OCI-LY3 (cell line): ENCODE measurements at regions not wholly inside any gene's neighbourhood (a gene's known extent, or its start where the extent isn't known, plus 50 kb on each side); places are given as distances from the start of the nearest gene placed in this dataset.
"Not testable (repeated sequence)": the region's sequence is repeated elsewhere in the genome, so short reads cannot be mapped to it uniquely, and the experiment has no call there.

Experiments
- H2AFZ ChIP-seq: fragments of 200-600, 300-600 bp; shearing (Covaris generic); 2 replicates; pipeline ENCODE4 v1.6.0; 2014; ENCODE audit warnings: antibody characterized with exemption, low read depth, low read length
- H3K27ac ChIP-seq: fragments of 200-600, 300-600 bp; sonication (generic); 2 replicates; pipeline ENCODE4 v1.5.1; 2014; ENCODE audit warnings: mild to moderate bottlenecking, low read length, moderate library complexity, mixed read lengths
- H3K27me3 ChIP-seq: fragments of 200-600, 300-600 bp; sonication (generic); 2 replicates; pipeline ENCODE4 v1.6.1; 2014; ENCODE audit warnings: low read depth, low read length, mixed read lengths
- H3K36me3 ChIP-seq: fragments of 200-600, 300-600 bp; sonication (generic); replicated peaks from 2 replicates; pipeline ENCODE3; 2014; ENCODE audit warnings: low read depth, low read length, mixed read lengths
- H3K4me1 ChIP-seq: fragments of 300-600, 200-600 bp; sonication (generic); 2 replicates; pipeline ENCODE4 v1.6.1; 2014; ENCODE audit warnings: low read length, mixed read lengths
- H3K4me2 ChIP-seq: fragments of 200-600, 300-600 bp; sonication (generic); 2 replicates; pipeline ENCODE4 v1.6.1; 2014; ENCODE audit warnings: low read length, mixed read lengths
- H3K4me3 ChIP-seq: fragments of 300-600, 200-600 bp; sonication (generic); 2 replicates; pipeline ENCODE4 v1.5.1; 2014; ENCODE audit warnings: antibody characterized with exemption, mild to moderate bottlenecking, low read length, moderate library complexity
- H3K79me2 ChIP-seq: fragments of 300-600, 200-600 bp; shearing (Covaris generic); 2 replicates; pipeline ENCODE4 v1.6.1; 2014; ENCODE audit warnings: mild to moderate bottlenecking, low read length, mixed read lengths
- H3K9ac ChIP-seq: fragments of 300-600, 200-600 bp; shearing (Covaris generic); 2 replicates; pipeline ENCODE4 v1.6.0; 2014; ENCODE audit warnings: mild to moderate bottlenecking, low read length, moderate library complexity
- H3K9me3 ChIP-seq: fragments of 200-600, 300-600 bp; shearing (Covaris generic); 2 replicates; pipeline ENCODE4 v1.6.1; 2014; ENCODE audit warnings: low read length, mixed read lengths; ENCODE audit not compliant: insufficient read depth
- H4K20me1 ChIP-seq: fragments of 200-600, 300-600 bp; sonication (generic); 2 replicates; pipeline ENCODE4 v1.6.1; 2016; ENCODE audit warnings: low read length, mixed read lengths; ENCODE audit not compliant: insufficient read depth
- EZH2phosphoT487 ChIP-seq: fragments of 200-600 bp; shearing (Covaris generic); IDR thresholded peaks from 2 replicates; pipeline ENCODE4 v1.6.1; 2018; ENCODE audit warnings: antibody characterized with exemption, mixed run types, low read depth
- TF ChIP-seq, protein P1 (sequence below): fragments of 200-600, 300-600 bp; sonication (generic); IDR thresholded peaks from 2 replicates; pipeline ENCODE4 v1.5.1; 2014; ENCODE audit warnings: antibody characterized with exemption, low read length, low read depth

DNA sequence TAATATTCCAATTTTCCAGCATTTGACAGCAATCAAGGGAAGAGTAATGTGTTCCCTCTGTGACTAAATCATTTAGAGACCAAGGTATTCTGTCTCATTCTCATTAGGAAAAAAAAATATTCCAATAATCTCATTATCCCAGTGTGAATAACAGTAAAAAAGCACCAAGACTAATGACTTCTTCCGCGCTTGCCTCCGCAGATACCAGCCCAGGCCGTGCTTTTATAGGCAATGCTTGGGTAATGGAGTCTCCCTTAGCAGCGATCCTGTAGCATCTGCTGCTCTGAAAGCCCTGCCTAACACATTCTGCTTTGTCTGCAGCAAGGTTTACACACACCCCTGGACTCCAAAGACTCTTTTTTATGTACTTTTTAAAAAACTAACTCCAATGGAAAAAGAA lies 470.0 kb upstream of the CAMK1G start:
- no peak for TF ChIP-seq EZH2phosphoT487
- TF ChIP-seq, protein P1, sequence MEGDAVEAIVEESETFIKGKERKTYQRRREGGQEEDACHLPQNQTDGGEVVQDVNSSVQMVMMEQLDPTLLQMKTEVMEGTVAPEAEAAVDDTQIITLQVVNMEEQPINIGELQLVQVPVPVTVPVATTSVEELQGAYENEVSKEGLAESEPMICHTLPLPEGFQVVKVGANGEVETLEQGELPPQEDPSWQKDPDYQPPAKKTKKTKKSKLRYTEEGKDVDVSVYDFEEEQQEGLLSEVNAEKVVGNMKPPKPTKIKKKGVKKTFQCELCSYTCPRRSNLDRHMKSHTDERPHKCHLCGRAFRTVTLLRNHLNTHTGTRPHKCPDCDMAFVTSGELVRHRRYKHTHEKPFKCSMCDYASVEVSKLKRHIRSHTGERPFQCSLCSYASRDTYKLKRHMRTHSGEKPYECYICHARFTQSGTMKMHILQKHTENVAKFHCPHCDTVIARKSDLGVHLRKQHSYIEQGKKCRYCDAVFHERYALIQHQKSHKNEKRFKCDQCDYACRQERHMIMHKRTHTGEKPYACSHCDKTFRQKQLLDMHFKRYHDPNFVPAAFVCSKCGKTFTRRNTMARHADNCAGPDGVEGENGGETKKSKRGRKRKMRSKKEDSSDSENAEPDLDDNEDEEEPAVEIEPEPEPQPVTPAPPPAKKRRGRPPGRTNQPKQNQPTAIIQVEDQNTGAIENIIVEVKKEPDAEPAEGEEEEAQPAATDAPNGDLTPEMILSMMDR = no peak
- Histone ChIP-seq H4K20me1 (no peaks in the 10 kb centered on the region), H2AFZ (no peak overlapping the region), H3K36me3 (no peaks in the 10 kb centered on the region), H3K4me1 (peaks cover 30% of the 10 kb centered on the region), H3K4me3 (no peak overlapping the region), H3K79me2 (no peaks in the 10 kb centered on the region), H3K9ac (no peak overlapping the region), H3K9me3 (no peaks in the 10 kb centered on the region), H3K27ac (no peak overlapping the region), H3K27me3 (peaks cover 12% of the 10 kb centered on the region; the same call in 1 of the 2 replicates), H3K4me2 (no peak overlapping the region)

DNA sequence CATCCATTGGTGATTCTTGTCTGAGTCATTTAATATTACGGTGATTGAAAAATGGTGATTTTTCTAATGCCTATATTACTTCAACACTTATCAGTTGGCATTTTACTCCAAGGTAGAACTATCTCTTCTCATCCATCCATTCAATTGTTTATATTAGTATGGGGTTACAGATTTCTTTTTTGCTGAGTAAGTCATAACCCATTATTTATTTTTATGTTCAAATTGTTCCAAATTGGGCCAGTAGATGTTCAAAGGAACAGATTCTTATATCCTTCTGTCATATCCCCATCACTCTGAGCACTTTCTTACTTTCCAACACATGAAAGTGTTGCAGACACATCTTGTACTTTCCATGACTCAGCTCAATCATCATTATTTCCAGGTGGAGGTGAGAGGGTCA lies 466.8 kb upstream of the CAMK1G start:
- no peak overlapping the region for H3K27ac ChIP-seq
- H3K4me2 ChIP-seq = no peak overlapping the region
- H4K20me1 ChIP-seq = no peaks in the 10 kb centered on the region
- no peaks in the 10 kb centered on the region for H3K79me2 ChIP-seq
- H3K36me3 ChIP-seq = no peaks in the 10 kb centered on the region
- no peak overlapping the region for H3K4me3 ChIP-seq
- H3K4me1 ChIP-seq = no peaks in the 10 kb centered on the region
- H3K9ac ChIP-seq = no peak overlapping the region
- H2AFZ ChIP-seq = no peak overlapping the region
- H3K27me3 ChIP-seq = peaks cover 18% of the 10 kb centered on the region; the same call in 1 of the 2 replicates
- no peaks in the 10 kb centered on the region for H3K9me3 ChIP-seq
- TF ChIP-seq, protein P1 = no peak
- TF ChIP-seq EZH2phosphoT487 = no peak

DNA sequence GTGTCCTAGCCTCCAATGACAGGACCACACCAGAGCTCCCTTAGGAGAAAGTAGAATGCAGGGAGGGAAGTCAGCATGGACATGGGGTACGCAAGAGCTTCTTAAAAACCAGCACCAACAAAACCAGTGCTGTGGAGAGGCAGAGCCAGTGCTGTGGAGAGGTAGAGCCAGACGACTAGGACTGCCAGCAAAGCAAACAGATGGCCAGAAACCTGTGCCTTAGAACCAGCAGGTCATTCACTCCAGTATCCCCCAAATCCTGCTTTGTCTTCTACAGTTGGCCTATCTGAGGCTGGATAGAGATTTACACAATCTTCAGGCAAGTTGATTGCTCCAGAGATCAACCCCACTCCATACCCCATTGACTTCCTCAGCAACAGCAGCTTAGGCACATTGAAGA lies 459.9 kb upstream of the CAMK1G start:
- H3K4me2 ChIP-seq = no peak overlapping the region
- peaks cover 28% of the 10 kb centered on the region for H3K27me3 ChIP-seq
- TF ChIP-seq EZH2phosphoT487 = no peak
- TF ChIP-seq, protein P1 = no peak
- no peak overlapping the region for H3K27ac ChIP-seq
- no peaks in the 10 kb centered on the region for H3K4me1 ChIP-seq
- H3K9ac ChIP-seq = no peak overlapping the region
- no peak overlapping the region for H2AFZ ChIP-seq
- H4K20me1 ChIP-seq = no peaks in the 10 kb centered on the region
- no peaks in the 10 kb centered on the region for H3K36me3 ChIP-seq
- no peaks in the 10 kb centered on the region for H3K79me2 ChIP-seq
- H3K4me3 ChIP-seq = no peak overlapping the region
- H3K9me3 ChIP-seq = 0 out of 2 replicates have a peak, but pooled peaks cover 5% of the 10 kb centered on the region

DNA sequence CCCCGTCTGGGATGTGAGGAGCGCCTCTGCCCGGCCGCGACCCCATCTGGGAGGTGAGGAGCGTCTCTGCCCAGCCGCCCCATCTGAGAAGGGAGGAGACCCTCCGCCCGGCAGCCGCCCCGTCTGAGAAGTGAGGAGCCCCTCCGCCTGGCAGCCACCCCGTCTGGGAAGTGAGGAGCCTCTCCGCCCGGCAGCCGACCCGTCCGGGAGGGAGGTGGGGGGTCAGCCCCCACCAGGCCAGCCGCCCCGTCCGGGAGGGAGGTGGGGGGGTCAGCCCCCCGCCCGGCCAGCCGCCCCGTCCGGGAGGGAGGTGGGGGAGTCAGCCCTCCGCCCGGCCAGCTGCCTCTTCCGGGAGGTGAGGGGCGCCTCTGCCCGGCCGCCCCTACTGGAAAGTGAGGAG lies 454.4 kb upstream of the CAMK1G start:
- not testable (repeated sequence) for H3K4me3 ChIP-seq, H2AFZ ChIP-seq, H3K27ac ChIP-seq, H3K79me2 ChIP-seq, H4K20me1 ChIP-seq, H3K9ac ChIP-seq, H3K36me3 ChIP-seq, H3K4me2 ChIP-seq, H3K9me3 ChIP-seq
- peaks cover 11% of the 10 kb centered on the region for H3K27me3 ChIP-seq
- H3K4me1 ChIP-seq = peaks cover 14% of the 10 kb centered on the region

DNA sequence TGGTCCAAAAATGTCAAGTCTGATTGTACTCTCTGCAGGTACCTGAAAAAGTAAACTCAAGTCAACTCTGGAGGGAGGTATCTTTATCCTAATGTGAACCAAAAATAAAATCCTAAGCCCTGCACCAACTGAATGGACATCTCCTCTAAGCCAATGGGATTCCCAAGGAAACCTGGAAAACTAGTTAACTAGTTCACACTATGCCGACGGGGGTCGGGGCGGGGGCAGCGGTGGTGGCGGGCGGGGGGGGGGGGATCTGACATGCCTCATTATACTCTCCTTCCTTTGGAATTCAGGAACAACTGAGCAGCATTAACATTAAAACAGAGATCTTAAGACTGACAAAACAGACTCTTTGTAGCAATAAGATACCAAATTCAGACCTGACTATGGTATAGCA lies 452.6 kb upstream of the CAMK1G start:
- Histone ChIP-seq H2AFZ (no peak overlapping the region), H3K27me3 (no peaks in the 10 kb centered on the region; the same call in 1 of the 2 replicates), H3K4me3 (no peak overlapping the region), H3K9ac (no peak overlapping the region), H3K4me2 (no peak overlapping the region), H3K27ac (no peak overlapping the region), H3K4me1 (peaks cover 19% of the 10 kb centered on the region), H3K9me3 (peaks cover 9% of the 10 kb centered on the region; the same call in 1 of the 2 replicates), H3K36me3 (no peaks in the 10 kb centered on the region), H3K79me2 (no peaks in the 10 kb centered on the region), H4K20me1 (no peaks in the 10 kb centered on the region)
- TF ChIP-seq, protein P1 = no peak
- no peak for TF ChIP-seq EZH2phosphoT487
